Tibial nerve (tissue), 4 donors: ENCODE measurements at regions not wholly inside any gene's neighbourhood (a gene's known extent, or its start where the extent isn't known, plus 50 kb on each side); places are given as distances from the start of the nearest gene placed in this dataset.

Experiments used
- EP300 ChIP-seq, 2 donors: sonication (generic); formaldehyde crosslinking; IDR thresholded peaks; one replicate each; pipeline ENCODE4 v1.6.1; 2017; ENCODE audit warnings: antibody characterized with exemption in 2 of 2, mild to moderate bottlenecking in 1 of 2
- POLR2A ChIP-seq, 2 donors: fragments of 450-650 bp; IDR thresholded peaks; one replicate each; pipeline ENCODE4 v1.6.1; 2017; ENCODE audit warnings: antibody characterized with exemption in 2 of 2, mild to moderate bottlenecking in 2 of 2, moderate library complexity in 2 of 2
- TF ChIP-seq, protein P1 (sequence below), 5 experiments: fragments of 200-600 bp in 3 of 5; fragments of 450-650 bp in 2 of 5; sonication (generic) in 3 of 5; IDR thresholded peaks; one replicate each; pipeline ENCODE4 v1.5.1; 2016 to 2019; ENCODE audit warnings: antibody characterized with exemption in 5 of 5, mild to moderate bottlenecking in 3 of 5, moderate library complexity in 2 of 5

DNA sequence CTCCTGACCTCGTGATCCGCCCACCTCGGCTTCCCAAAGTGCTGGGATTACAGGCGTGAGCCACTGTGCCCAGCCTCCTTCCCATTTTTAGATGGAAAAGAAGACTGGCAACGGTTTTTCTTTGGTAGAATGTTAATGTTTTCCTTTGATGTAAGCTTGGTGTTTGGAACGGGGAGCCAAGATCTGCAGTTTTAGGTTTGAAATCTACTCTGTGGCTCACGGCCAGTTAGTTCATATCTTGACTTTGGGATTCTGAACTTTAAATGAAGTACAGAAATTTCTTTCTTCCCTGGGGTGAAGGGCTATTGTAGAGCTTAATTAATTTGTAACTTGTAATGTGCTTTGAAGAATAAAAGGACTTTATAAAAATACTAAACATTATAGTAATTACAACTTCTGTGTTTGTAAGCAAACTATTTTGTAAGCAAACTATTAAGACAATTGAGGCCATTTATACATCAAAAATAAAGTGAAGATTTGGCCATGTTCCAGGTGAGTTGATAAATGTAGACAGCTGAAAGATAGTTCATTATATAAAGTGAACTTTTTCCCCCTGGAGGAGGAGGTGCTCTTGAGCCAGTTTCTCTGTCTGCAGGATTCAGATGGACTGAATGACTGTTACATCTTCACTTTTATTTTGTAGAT lies 117.1 kb upstream of the TUT7 start:
- TF ChIP-seq, protein P1, sequence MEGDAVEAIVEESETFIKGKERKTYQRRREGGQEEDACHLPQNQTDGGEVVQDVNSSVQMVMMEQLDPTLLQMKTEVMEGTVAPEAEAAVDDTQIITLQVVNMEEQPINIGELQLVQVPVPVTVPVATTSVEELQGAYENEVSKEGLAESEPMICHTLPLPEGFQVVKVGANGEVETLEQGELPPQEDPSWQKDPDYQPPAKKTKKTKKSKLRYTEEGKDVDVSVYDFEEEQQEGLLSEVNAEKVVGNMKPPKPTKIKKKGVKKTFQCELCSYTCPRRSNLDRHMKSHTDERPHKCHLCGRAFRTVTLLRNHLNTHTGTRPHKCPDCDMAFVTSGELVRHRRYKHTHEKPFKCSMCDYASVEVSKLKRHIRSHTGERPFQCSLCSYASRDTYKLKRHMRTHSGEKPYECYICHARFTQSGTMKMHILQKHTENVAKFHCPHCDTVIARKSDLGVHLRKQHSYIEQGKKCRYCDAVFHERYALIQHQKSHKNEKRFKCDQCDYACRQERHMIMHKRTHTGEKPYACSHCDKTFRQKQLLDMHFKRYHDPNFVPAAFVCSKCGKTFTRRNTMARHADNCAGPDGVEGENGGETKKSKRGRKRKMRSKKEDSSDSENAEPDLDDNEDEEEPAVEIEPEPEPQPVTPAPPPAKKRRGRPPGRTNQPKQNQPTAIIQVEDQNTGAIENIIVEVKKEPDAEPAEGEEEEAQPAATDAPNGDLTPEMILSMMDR (IDR thresholded peaks at IDR 0.05), result no peak
- TF ChIP-seq POLR2A (IDR thresholded peaks at IDR 0.05), result no peak
- TF ChIP-seq EP300 (IDR thresholded peaks at IDR 0.05), result no peak
